ENCODE measurements at regions not wholly inside any gene's neighbourhood (a gene's known extent, or its start where the extent isn't known, plus 50 kb on each side); places are given as distances from the start of the nearest gene placed in this dataset.
A peak's percentile ranks its signal among the peaks of the same experiment; 100 is the strongest.

DNA sequence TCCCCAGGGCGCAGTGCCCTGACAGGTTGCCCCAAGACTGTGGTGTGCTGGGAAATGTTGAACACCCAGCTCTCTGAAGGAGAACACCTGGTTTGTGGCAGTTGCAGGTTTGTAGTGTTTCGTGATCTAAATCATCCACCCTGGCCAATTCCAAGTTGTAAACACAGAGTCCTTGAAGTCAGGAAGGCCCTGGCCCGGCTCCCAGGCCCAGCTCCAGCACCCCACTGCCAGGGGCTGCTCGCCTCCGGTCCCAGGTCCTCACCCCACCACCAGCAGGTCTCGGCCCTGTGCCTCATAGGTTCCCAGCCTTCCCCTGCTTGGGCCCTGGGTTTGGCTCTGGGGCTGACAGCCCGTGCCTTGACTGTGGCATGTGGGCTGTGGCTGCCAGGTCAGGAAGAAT, 121.4 kb upstream of the MLN start:
- Histone ChIP-seq H3K27me3 (no peaks in the 10 kb centered on the region), H3K27ac (no peak overlapping the region), H3K4me1 (no peaks in the 10 kb centered on the region), H3K36me3 (no peaks in the 10 kb centered on the region), H3K4me3 (no peak overlapping the region), H3K9me3 (no peaks in the 10 kb centered on the region)
- DNase-seq (peak in 1 of 2 donors; percentile 63), ATAC-seq (ENCODE audit: low FRiP score in 2 of 2) (no peak)
- TF ChIP-seq POLR2AphosphoS5 (IDR thresholded peaks at IDR 0.05) (no peak), EP300 (IDR thresholded peaks at IDR 0.05) (no peak), POLR2A (IDR thresholded peaks at IDR 0.05) (no peak)
- TF ChIP-seq, protein P1, sequence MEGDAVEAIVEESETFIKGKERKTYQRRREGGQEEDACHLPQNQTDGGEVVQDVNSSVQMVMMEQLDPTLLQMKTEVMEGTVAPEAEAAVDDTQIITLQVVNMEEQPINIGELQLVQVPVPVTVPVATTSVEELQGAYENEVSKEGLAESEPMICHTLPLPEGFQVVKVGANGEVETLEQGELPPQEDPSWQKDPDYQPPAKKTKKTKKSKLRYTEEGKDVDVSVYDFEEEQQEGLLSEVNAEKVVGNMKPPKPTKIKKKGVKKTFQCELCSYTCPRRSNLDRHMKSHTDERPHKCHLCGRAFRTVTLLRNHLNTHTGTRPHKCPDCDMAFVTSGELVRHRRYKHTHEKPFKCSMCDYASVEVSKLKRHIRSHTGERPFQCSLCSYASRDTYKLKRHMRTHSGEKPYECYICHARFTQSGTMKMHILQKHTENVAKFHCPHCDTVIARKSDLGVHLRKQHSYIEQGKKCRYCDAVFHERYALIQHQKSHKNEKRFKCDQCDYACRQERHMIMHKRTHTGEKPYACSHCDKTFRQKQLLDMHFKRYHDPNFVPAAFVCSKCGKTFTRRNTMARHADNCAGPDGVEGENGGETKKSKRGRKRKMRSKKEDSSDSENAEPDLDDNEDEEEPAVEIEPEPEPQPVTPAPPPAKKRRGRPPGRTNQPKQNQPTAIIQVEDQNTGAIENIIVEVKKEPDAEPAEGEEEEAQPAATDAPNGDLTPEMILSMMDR (IDR thresholded peaks at IDR 0.05), result no peak
- WGBS, 2 donors, result 59 to 62% methylated on average over 6 to 7 of the region's 7 CpGs

DNA sequence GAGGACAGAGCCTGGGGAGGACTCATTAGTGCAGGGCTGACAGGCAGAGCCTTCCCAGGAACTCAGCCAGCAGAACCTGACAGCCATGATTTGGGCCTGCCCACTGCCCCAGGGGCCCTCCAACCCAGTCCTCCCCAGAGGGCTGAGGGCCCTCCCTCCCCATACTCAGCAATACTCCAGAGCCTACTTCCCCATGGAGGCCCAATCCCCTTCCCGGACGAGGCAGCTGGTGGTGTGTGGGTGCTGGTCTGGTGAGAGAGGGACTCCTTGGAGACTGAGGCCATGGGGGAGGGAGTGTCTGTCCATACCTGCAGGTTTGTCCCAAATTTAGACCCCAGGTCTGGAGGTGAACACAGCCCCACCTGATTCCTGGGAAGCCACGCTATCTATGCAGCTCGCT, 120.9 kb upstream of the MLN start:
- H3K36me3 ChIP-seq, result no peaks in the 10 kb centered on the region
- WGBS, 2 donors, result 90 to 100% methylated on average over 2 to 4 of the region's 4 CpGs
- ATAC-seq (ENCODE audit: low FRiP score in 2 of 2) (no peak), DNase-seq (no peak)
- H3K27me3 ChIP-seq, result no peaks in the 10 kb centered on the region
- H3K27ac ChIP-seq, result no peak overlapping the region
- H3K9me3 ChIP-seq, result no peaks in the 10 kb centered on the region
- H3K4me1 ChIP-seq, result no peaks in the 10 kb centered on the region
- no peak overlapping the region for H3K4me3 ChIP-seq
- TF ChIP-seq, protein P1 (IDR thresholded peaks at IDR 0.05), result no peak
- no peak for TF ChIP-seq POLR2AphosphoS5 (IDR thresholded peaks at IDR 0.05)
- no peak for TF ChIP-seq EP300 (IDR thresholded peaks at IDR 0.05)
- no peak for TF ChIP-seq POLR2A (IDR thresholded peaks at IDR 0.05)

DNA sequence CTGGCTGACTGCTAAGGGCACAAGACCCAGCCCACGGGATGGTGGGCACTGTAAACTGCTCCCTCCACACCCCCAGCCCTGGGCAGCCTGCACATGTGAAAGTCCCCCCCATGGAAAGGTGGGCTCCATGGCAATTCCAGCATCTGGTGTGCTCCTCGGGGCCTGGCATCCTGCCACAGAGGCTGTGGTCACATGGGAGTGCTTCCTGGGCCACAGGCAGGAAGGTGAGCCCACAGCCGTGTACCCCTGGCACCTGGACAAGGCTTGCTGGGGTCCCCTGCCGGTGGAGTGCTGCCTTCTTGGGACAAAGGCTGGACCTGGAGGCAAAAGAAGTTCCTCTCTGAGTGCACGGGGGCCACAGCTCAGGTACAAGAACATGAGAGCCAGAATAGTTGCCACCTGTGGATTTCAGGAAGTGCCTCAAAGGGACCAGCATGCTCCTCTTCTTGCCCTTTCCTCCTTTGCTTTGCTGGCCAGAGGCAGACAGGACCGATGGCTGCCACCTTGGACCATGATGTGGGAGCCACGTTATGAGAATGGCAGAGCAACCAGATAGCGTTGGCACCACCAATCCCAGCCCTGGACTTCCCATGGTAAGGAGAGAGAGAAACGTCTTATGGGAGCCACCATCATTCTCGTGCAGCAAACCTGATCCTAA, 120.2 kb upstream of the MLN start:
- no peak for ATAC-seq (ENCODE audit: low FRiP score in 2 of 2)
- Histone ChIP-seq H3K4me1 (no peaks in the 10 kb centered on the region), H3K4me3 (no peak overlapping the region), H3K27me3 (no peaks in the 10 kb centered on the region), H3K9me3 (no peaks in the 10 kb centered on the region), H3K27ac (no peak overlapping the region), H3K36me3 (no peaks in the 10 kb centered on the region)
- WGBS, 2 donors, result 67 to 70% methylated on average over 6 to 9 of the region's 10 CpGs
- TF ChIP-seq, protein P1 (IDR thresholded peaks at IDR 0.05), result no peak
- TF ChIP-seq EP300 (IDR thresholded peaks at IDR 0.05) (no peak), POLR2AphosphoS5 (IDR thresholded peaks at IDR 0.05) (no peak), POLR2A (IDR thresholded peaks at IDR 0.05) (no peak)
- DNase-seq, result no peak

DNA sequence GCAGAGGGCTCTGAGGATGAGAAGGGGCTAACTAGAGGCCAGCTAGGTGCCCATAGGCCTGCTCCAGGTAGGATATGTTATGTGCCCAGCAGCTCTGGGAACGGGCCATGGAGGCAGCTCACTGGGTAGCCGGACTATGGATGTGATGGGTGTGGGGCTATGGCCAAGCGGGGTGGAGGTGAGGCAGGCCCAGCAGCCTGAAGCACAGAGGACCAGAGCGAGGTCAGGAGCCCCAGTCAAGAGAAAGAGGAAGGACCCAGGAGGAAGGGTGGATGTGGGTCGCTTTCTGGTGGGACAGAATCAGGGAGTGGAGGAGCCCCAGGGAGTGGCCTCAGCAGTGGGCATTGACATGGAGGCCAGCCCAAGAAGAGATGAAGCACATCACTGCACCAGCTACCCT, 117.9 kb upstream of the MLN start:
- Histone ChIP-seq H3K4me3 (no peak overlapping the region), H3K36me3 (no peaks in the 10 kb centered on the region), H3K4me1 (no peaks in the 10 kb centered on the region), H3K27me3 (no peaks in the 10 kb centered on the region), H3K27ac (no peak overlapping the region), H3K9me3 (no peaks in the 10 kb centered on the region)
- no peak for TF ChIP-seq POLR2AphosphoS5 (IDR thresholded peaks at IDR 0.05)
- TF ChIP-seq POLR2A (IDR thresholded peaks at IDR 0.05), result no peak
- no peak for TF ChIP-seq EP300 (IDR thresholded peaks at IDR 0.05)
- TF ChIP-seq, protein P1 (IDR thresholded peaks at IDR 0.05), result no peak
- WGBS, 2 donors, result 85 to 98% methylated on average over 5 of the region's 5 CpGs
- ATAC-seq (ENCODE audit: low FRiP score in 2 of 2) (no peak), DNase-seq (no peak)

DNA sequence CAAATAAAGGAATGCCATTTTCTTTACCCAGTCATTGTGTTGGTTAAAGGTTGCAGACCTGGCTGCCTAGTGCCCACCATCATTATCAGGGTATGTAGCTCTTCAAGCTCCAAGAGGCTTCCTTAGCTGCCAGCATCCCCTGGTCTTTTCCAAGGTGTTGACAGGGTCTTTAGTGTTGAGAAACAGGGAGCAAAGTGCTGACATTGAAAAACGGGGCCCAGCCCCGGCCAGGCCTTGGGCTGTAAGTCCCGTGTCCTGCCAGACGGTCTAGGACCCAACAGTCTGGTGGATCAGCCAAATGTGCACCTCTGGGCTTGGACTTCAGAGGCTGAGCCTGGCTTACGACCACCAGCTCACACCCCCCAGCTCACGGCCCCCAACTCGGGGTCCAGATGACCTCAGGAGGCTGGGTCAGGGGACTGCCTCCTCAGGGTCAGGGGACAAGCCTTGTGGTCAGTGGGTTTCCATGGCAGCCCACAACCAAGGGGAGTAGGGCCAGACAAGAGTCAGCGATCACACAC, 114.4 kb upstream of the MLN start:
- H3K4me3 ChIP-seq, result no peak overlapping the region
- TF ChIP-seq EP300 (IDR thresholded peaks at IDR 0.05) (no peak), POLR2AphosphoS5 (IDR thresholded peaks at IDR 0.05) (no peak), POLR2A (IDR thresholded peaks at IDR 0.05) (no peak)
- TF ChIP-seq, protein P1 (IDR thresholded peaks at IDR 0.05), result no peak
- no peaks in the 10 kb centered on the region for H3K9me3 ChIP-seq
- H3K4me1 ChIP-seq, result no peaks in the 10 kb centered on the region
- DNase-seq, result peak in 1 of 2 donors; percentile 50
- WGBS, 2 donors, result 85% methylated on average over 8 of the region's 8 CpGs; no CpG with 5 or more reads in 1 of the 2 donors
- H3K27me3 ChIP-seq, result no peaks in the 10 kb centered on the region
- no peak overlapping the region for H3K27ac ChIP-seq
- no peak for ATAC-seq (ENCODE audit: low FRiP score in 2 of 2)
- no peaks in the 10 kb centered on the region for H3K36me3 ChIP-seq

Measured in upper lobe of left lung (tissue), 6 donors.